Keratinocyte (primary cell): ENCODE measurements at regions not wholly inside any gene's neighbourhood (a gene's known extent, or its start where the extent isn't known, plus 50 kb on each side); places are given as distances from the start of the nearest gene placed in this dataset.

Experiments
- EZH2 ChIP-seq: IDR thresholded peaks from one replicate; pipeline ENCODE4 v1.6.1; 2012; ENCODE audit warnings: inconsistent platforms, mild to moderate bottlenecking, low read length, moderate library complexity
- TF ChIP-seq, protein P1 (sequence below), 3 experiments: IDR thresholded peaks in 1 of 3; conservative IDR thresholded peaks in 1 of 3; optimal IDR thresholded peaks in 1 of 3; 2 replicates in 2 of 3; 3 replicates in 1 of 3; pipeline versions ENCODE3 to v1.5.1; 2011; ENCODE audit warnings: low read length in 3 of 3, mild to moderate bottlenecking in 3 of 3, moderate library complexity in 2 of 3, control low read depth in 1 of 3, inconsistent platforms in 1 of 3; ENCODE audit not compliant: insufficient read depth in 2 of 3; ENCODE audit errors: extremely low read depth in 1 of 3

DNA sequence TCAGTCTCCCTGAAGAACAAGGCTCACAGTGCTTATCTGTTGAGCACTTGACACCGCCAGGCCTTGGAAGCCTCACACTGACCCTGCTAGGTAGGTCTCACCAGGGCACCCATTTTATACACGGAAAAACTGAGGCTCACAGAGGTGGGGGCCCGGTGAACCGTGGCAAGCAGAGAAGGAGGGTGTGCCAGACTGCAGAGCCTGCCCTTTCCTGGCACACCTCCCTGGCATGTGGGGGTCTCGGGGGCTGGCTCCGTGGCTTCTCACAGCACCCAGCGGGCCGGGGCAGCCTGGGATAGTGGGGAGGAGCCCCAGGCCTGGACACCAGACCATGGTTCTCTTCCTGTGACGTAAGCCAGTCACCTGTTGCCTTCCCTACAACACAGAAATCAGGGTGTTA lies 53.7 kb upstream of the IER5L start:
- TF ChIP-seq, protein P1, sequence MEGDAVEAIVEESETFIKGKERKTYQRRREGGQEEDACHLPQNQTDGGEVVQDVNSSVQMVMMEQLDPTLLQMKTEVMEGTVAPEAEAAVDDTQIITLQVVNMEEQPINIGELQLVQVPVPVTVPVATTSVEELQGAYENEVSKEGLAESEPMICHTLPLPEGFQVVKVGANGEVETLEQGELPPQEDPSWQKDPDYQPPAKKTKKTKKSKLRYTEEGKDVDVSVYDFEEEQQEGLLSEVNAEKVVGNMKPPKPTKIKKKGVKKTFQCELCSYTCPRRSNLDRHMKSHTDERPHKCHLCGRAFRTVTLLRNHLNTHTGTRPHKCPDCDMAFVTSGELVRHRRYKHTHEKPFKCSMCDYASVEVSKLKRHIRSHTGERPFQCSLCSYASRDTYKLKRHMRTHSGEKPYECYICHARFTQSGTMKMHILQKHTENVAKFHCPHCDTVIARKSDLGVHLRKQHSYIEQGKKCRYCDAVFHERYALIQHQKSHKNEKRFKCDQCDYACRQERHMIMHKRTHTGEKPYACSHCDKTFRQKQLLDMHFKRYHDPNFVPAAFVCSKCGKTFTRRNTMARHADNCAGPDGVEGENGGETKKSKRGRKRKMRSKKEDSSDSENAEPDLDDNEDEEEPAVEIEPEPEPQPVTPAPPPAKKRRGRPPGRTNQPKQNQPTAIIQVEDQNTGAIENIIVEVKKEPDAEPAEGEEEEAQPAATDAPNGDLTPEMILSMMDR (optimal IDR thresholded peaks at IDR 0.05 in 1 of 3, IDR thresholded peaks at IDR 0.05 in 1 of 3, conservative IDR thresholded peaks at IDR 0.05 in 1 of 3; ENCODE audit: extremely low read depth in 1 of 3, insufficient read depth in 2 of 3, low read length in 3 of 3) = no peak
- TF ChIP-seq EZH2 = no peak
